Gastroesophageal sphincter (tissue), 4 donors: ENCODE measurements at regions not wholly inside any gene's neighbourhood (a gene's known extent, or its start where the extent isn't known, plus 50 kb on each side); places are given as distances from the start of the nearest gene placed in this dataset.

ENCODE experiments used
- ATAC-seq: fragments of 150-250 bp; one replicate; pipeline ENCODE4 v1.9.1; 2016; ENCODE audit warnings: mild to moderate bottlenecking, moderate library complexity
- H3K27ac ChIP-seq, 4 donors: fragments of 200-600 bp; sonication (generic) in 3 of 4; 1 replicate in 3 of 4; 2 replicates in 1 of 4; pipeline ENCODE4 v1.5.1; 2016 to 2019
- H3K27me3 ChIP-seq: fragments of 200-600 bp; sonication (generic); one replicate; pipeline ENCODE4 v1.5.1; 2019
- H3K36me3 ChIP-seq, 2 donors: fragments of 200-600 bp; sonication (generic); one replicate each; pipeline ENCODE4 v1.5.1; 2019; ENCODE audit warnings: control low read depth in 1 of 2
- H3K4me1 ChIP-seq, 3 donors: fragments of 200-600 bp; sonication (generic); 1 replicate in 2 of 3; 2 replicates in 1 of 3; pipeline ENCODE4 v1.5.1; 2016 to 2019; ENCODE audit warnings: control low read depth in 2 of 3
- H3K4me3 ChIP-seq, 2 donors: fragments of 200-600 bp; sonication (generic); one replicate each; pipeline ENCODE4 v1.5.1; 2019; ENCODE audit warnings: mild to moderate bottlenecking in 1 of 2, moderate library complexity in 1 of 2
- H3K9me3 ChIP-seq, 3 donors: fragments of 200-600 bp; sonication (generic); one replicate each; pipeline ENCODE4 v1.5.1; 2017 to 2019; ENCODE audit warnings: control low read depth in 2 of 3
- EP300 ChIP-seq: sonication (generic); formaldehyde crosslinking; IDR thresholded peaks from one replicate; pipeline ENCODE4 v1.6.1; 2017; ENCODE audit warnings: antibody characterized with exemption, mild to moderate bottlenecking
- POLR2A ChIP-seq, 2 donors: fragments of 450-650 bp; IDR thresholded peaks; one replicate each; pipeline ENCODE4 v1.6.1; 2017; ENCODE audit warnings: antibody characterized with exemption in 2 of 2, mild to moderate bottlenecking in 2 of 2, moderate library complexity in 1 of 2
- POLR2AphosphoS5 ChIP-seq: sonication (generic); formaldehyde crosslinking; IDR thresholded peaks from one replicate; pipeline ENCODE4 v1.6.1; 2017; ENCODE audit warnings: antibody characterized with exemption
- WGBS, 2 donors: methylation state at CpG; one replicate each; pipeline ENCODE4 v1.1.5; 2018; ENCODE audit warnings: low coverage in 1 of 2; 5-methylcytosine and 5-hydroxymethylcytosine counted together
- TF ChIP-seq, protein P1 (sequence below), 4 experiments: fragments of 200-600 bp in 2 of 4; fragments of 450-650 bp in 2 of 4; sonication (generic) in 1 of 4; IDR thresholded peaks; one replicate each; pipeline ENCODE4 v1.5.1; 2017 to 2019; ENCODE audit warnings: antibody characterized with exemption in 4 of 4, mild to moderate bottlenecking in 2 of 4, moderate library complexity in 2 of 4

GRCh38 chr6:77025736-77026223 is 437.5 kb downstream of the HTR1B start:
- ATAC-seq = no peak
- Histone ChIP-seq H3K4me1 (no peaks in the 10 kb centered on the region), H3K4me3 (no peak overlapping the region), H3K27ac (no peak overlapping the region), H3K36me3 (no peaks in the 10 kb centered on the region), H3K9me3 (no peaks in the 10 kb centered on the region), H3K27me3 (no peaks in the 10 kb centered on the region)
- 76 to 77% methylated on average over 2 to 3 of the region's 3 CpGs for WGBS, 2 donors
- no peak for TF ChIP-seq POLR2AphosphoS5
- no peak for TF ChIP-seq POLR2A (IDR thresholded peaks at IDR 0.05)
- TF ChIP-seq, protein P1, sequence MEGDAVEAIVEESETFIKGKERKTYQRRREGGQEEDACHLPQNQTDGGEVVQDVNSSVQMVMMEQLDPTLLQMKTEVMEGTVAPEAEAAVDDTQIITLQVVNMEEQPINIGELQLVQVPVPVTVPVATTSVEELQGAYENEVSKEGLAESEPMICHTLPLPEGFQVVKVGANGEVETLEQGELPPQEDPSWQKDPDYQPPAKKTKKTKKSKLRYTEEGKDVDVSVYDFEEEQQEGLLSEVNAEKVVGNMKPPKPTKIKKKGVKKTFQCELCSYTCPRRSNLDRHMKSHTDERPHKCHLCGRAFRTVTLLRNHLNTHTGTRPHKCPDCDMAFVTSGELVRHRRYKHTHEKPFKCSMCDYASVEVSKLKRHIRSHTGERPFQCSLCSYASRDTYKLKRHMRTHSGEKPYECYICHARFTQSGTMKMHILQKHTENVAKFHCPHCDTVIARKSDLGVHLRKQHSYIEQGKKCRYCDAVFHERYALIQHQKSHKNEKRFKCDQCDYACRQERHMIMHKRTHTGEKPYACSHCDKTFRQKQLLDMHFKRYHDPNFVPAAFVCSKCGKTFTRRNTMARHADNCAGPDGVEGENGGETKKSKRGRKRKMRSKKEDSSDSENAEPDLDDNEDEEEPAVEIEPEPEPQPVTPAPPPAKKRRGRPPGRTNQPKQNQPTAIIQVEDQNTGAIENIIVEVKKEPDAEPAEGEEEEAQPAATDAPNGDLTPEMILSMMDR (IDR thresholded peaks at IDR 0.05) = no peak
- TF ChIP-seq EP300 = no peak

DNA sequence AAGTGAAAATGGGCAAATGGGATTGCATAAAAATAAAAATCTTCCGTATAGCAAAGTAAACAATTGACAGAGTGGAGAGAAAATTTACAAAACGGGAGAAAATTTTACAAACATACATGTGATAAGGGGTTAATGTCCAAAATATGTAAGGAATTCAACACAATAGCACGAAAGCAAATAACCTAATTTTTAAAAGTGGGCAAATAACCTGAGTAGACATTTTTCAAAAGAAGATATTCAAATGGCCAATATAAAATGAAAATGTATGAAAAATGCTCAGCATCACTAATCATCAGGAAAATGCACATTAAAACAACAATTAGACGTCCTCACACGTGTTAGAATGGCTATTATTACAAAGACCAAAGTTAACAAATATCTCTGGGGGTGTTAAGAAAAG is 441.5 kb downstream of the HTR1B start:
- 43 to 49% methylated on average over 5 of the region's 5 CpGs for WGBS, 2 donors
- no peaks in the 10 kb centered on the region for H3K4me1 ChIP-seq
- no peak overlapping the region for H3K4me3 ChIP-seq
- H3K9me3 ChIP-seq = no peaks in the 10 kb centered on the region
- no peak for ATAC-seq
- H3K36me3 ChIP-seq = no peaks in the 10 kb centered on the region
- TF ChIP-seq POLR2A (IDR thresholded peaks at IDR 0.05) (no peak), EP300 (no peak), POLR2AphosphoS5 (no peak)
- TF ChIP-seq, protein P1 (IDR thresholded peaks at IDR 0.05) = no peak
- H3K27ac ChIP-seq = no peak overlapping the region
- no peaks in the 10 kb centered on the region for H3K27me3 ChIP-seq

DNA sequence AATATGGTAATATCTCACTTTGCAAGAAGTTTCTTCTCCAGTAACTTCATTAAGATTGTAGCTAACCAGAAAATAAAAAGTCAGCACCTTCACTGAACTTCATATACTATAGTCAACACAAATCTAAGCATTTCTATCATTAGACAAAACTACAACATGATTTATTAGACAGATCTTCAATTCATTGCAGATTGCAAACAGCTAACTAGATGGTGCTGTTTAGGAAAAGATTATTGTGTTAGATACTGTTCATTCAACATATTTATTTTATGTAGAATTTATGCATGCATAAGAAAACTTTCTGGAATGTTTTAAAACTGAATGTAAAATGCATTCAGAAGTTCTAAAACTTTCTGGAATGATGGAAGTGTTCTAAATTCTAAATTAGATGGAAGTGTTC is 442.1 kb downstream of the HTR1B start:
- no peaks in the 10 kb centered on the region for H3K36me3 ChIP-seq
- H3K9me3 ChIP-seq = no peaks in the 10 kb centered on the region
- no peak overlapping the region for H3K4me3 ChIP-seq

DNA sequence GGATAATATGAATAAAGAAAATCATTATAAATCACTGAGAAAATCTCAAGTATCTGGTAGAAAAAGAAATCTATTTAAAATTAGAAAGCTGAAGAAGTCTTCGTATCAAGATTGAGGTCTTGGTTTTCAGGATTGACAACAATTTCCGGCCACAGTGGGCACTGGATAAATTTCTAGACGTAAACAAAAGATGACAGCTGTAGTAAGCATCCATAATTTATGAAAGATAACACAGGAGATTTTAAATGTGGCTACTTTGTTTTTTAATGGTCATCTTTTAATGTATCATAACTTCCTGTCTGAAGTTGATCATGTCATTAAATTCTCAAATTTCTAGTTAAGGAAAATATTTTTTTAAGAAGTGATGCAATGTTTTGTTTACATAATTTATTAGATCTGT is 444.2 kb downstream of the HTR1B start:
- no peaks in the 10 kb centered on the region for H3K27me3 ChIP-seq
- WGBS, 2 donors = 61 to 64% methylated on average over 3 of the region's 3 CpGs
- no peak overlapping the region for H3K4me3 ChIP-seq
- no peaks in the 10 kb centered on the region for H3K9me3 ChIP-seq
- no peak overlapping the region for H3K27ac ChIP-seq
- TF ChIP-seq, protein P1 (IDR thresholded peaks at IDR 0.05) = no peak
- TF ChIP-seq EP300 = no peak
- no peak for TF ChIP-seq POLR2AphosphoS5
- TF ChIP-seq POLR2A (IDR thresholded peaks at IDR 0.05) = no peak
- H3K4me1 ChIP-seq = peaks cover 0 to 9% (median 0%) of the 10 kb centered on the region in 3 donors
- H3K36me3 ChIP-seq = no peaks in the 10 kb centered on the region
- no peak for ATAC-seq

More for the DNA sequence above, 442.1 kb downstream of the HTR1B start:
- H3K27ac ChIP-seq = no peak overlapping the region
- H3K27me3 ChIP-seq = no peaks in the 10 kb centered on the region
- ATAC-seq = no peak
- TF ChIP-seq EP300 = no peak
- no peak for TF ChIP-seq POLR2A (IDR thresholded peaks at IDR 0.05)
- TF ChIP-seq, protein P1 (IDR thresholded peaks at IDR 0.05) = no peak
- no peak for TF ChIP-seq POLR2AphosphoS5
- H3K4me1 ChIP-seq = no peaks in the 10 kb centered on the region

- TF ChIP-seq, protein P1 (IDR thresholded peaks at IDR 0.05) = no peak
- TF ChIP-seq POLR2AphosphoS5 (no peak), EP300 (no peak), POLR2A (IDR thresholded peaks at IDR 0.05) (no peak)
- Histone ChIP-seq H3K27ac (no peak overlapping the region), H3K36me3 (no peaks in the 10 kb centered on the region), H3K27me3 (no peaks in the 10 kb centered on the region), H3K9me3 (no peaks in the 10 kb centered on the region), H3K4me3 (no peak overlapping the region), H3K4me1 (peaks cover 0 to 9% (median 0%) of the 10 kb centered on the region in 3 donors)
- ATAC-seq = no peak
- whole genome bisulfite sequencing, 2 donors = 50 to 79% methylated on average over 1 to 2 of the region's 2 CpGs
Observed at GRCh38 chr6:77017537-77017936, 445.8 kb downstream of the HTR1B start.
